ENCODE measurements at regions not wholly inside any gene's neighbourhood (a gene's known extent, or its start where the extent isn't known, plus 50 kb on each side); places are given as distances from the start of the nearest gene placed in this dataset.

GRCh38 chr4:164221631-164222030 lies 532.3 kb upstream of the SMIM31 start:
- no peaks in the 10 kb centered on the region for H3K9me3 ChIP-seq
- no peak for ATAC-seq
- intact Hi-C loops (cut with DNase I), result no loop called here
- no peaks in the 10 kb centered on the region for H3K27me3 ChIP-seq
- H3K4me3 ChIP-seq, result no peak overlapping the region
- no peak for DNase-seq
- H3K27ac ChIP-seq, result no peak overlapping the region
- no peaks in the 10 kb centered on the region for H3K4me1 ChIP-seq
- H3K36me3 ChIP-seq, result no peaks in the 10 kb centered on the region
- no peak for TF ChIP-seq CTCF (IDR thresholded peaks at IDR 0.05)

- H3K9me3 ChIP-seq, result no peaks in the 10 kb centered on the region
- no peaks in the 10 kb centered on the region for H3K4me1 ChIP-seq
- ATAC-seq (no peak), DNase-seq (no peak)
- H3K27ac ChIP-seq, result no peak overlapping the region
- no peak for TF ChIP-seq CTCF (IDR thresholded peaks at IDR 0.05)
- no peaks in the 10 kb centered on the region for H3K36me3 ChIP-seq
- intact Hi-C loops (cut with DNase I), result no loop called here
- no peaks in the 10 kb centered on the region for H3K27me3 ChIP-seq
- H3K4me3 ChIP-seq, result no peak overlapping the region
These were observed 529.1 kb upstream of the SMIM31 start for GRCh38 chr4:164224871-164225270.

GRCh38 chr4:164229255-164229654 lies 524.7 kb upstream of the SMIM31 start:
- ATAC-seq (no peak), DNase-seq (no peak)
- Histone ChIP-seq H3K9me3 (no peaks in the 10 kb centered on the region), H3K36me3 (no peaks in the 10 kb centered on the region), H3K4me1 (no peaks in the 10 kb centered on the region), H3K27ac (no peak overlapping the region), H3K4me3 (no peak overlapping the region), H3K27me3 (no peaks in the 10 kb centered on the region)
- intact Hi-C loops (cut with DNase I), result no loop called here
- no peak for TF ChIP-seq CTCF (IDR thresholded peaks at IDR 0.05)

GRCh38 chr4:164239433-164239832 lies 514.5 kb upstream of the SMIM31 start:
- Histone ChIP-seq H3K27me3 (no peaks in the 10 kb centered on the region), H3K4me3 (no peak overlapping the region), H3K36me3 (no peaks in the 10 kb centered on the region), H3K27ac (no peak overlapping the region), H3K9me3 (no peaks in the 10 kb centered on the region), H3K4me1 (no peaks in the 10 kb centered on the region)
- intact Hi-C loops (cut with DNase I), result no loop called here
- ATAC-seq (no peak), DNase-seq (no peak)
- no peak for TF ChIP-seq CTCF (IDR thresholded peaks at IDR 0.05)

GRCh38 chr4:164239976-164240375 lies 514.0 kb upstream of the SMIM31 start:
- H3K36me3 ChIP-seq, result no peaks in the 10 kb centered on the region
- H3K4me3 ChIP-seq, result no peak overlapping the region
- DNase-seq (no peak), ATAC-seq (no peak)
- TF ChIP-seq CTCF (IDR thresholded peaks at IDR 0.05), result no peak
- no peaks in the 10 kb centered on the region for H3K4me1 ChIP-seq
- H3K27ac ChIP-seq, result no peak overlapping the region
- H3K27me3 ChIP-seq, result no peaks in the 10 kb centered on the region
- intact Hi-C loops (cut with DNase I), result no loop called here
- no peaks in the 10 kb centered on the region for H3K9me3 ChIP-seq

- intact Hi-C loops (cut with DNase I), result no loop called here
- Histone ChIP-seq H3K9me3 (no peaks in the 10 kb centered on the region), H3K4me3 (no peak overlapping the region), H3K27ac (no peak overlapping the region), H3K36me3 (no peaks in the 10 kb centered on the region), H3K27me3 (no peaks in the 10 kb centered on the region), H3K4me1 (no peaks in the 10 kb centered on the region)
- TF ChIP-seq CTCF (IDR thresholded peaks at IDR 0.05), result no peak
- ATAC-seq (no peak), DNase-seq (no peak)
These were observed 502.7 kb upstream of the SMIM31 start for GRCh38 chr4:164251257-164251656.

All from upper lobe of right lung (tissue), 1 donor.